Liver (tissue), 8 donors: ENCODE measurements at regions not wholly inside any gene's neighbourhood (a gene's known extent, or its start where the extent isn't known, plus 50 kb on each side); places are given as distances from the start of the nearest gene placed in this dataset.

Experiments used
- DNase-seq: peaks from one replicate; pipeline ENCODE4 v3.0.0-alpha.2; 2017; ENCODE audit warnings: low spot score
- H3K27ac ChIP-seq, 2 donors: one replicate each; pipeline ENCODE4 v1.7.0; 2013; ENCODE audit warnings: inconsistent platforms in 2 of 2, low read length in 2 of 2, control low read depth in 1 of 2, low read depth in 1 of 2, mild to moderate bottlenecking in 1 of 2
- H3K27me3 ChIP-seq, 4 donors: one replicate each; pipeline versions ENCODE4 v1.6.1 to v1.7.0; 2013; ENCODE audit warnings: low read length in 3 of 4, inconsistent platforms in 1 of 4, mild to moderate bottlenecking in 1 of 4, moderate library complexity in 1 of 4; ENCODE audit not compliant: control insufficient read depth in 4 of 4, insufficient read depth in 4 of 4
- H3K36me3 ChIP-seq, 4 donors: one replicate each; pipeline versions ENCODE4 v1.6.1 to v1.7.0; 2013; ENCODE audit warnings: low read length in 3 of 4, mild to moderate bottlenecking in 3 of 4, low read depth in 1 of 4, moderate library complexity in 1 of 4; ENCODE audit not compliant: control insufficient read depth in 4 of 4, insufficient read depth in 3 of 4
- H3K4me1 ChIP-seq, 4 donors: one replicate each; pipeline versions ENCODE4 v1.6.1 to v1.7.0; 2013; ENCODE audit warnings: low read length in 3 of 4, mild to moderate bottlenecking in 3 of 4, moderate library complexity in 1 of 4; ENCODE audit not compliant: control insufficient read depth in 4 of 4, insufficient read depth in 4 of 4
- H3K4me3 ChIP-seq, 3 donors: one replicate each; pipeline versions ENCODE4 v1.6.1 to v1.7.0; 2013; ENCODE audit warnings: low read length in 3 of 3, control low read depth in 1 of 3, low read depth in 1 of 3, mild to moderate bottlenecking in 1 of 3
- H3K9ac ChIP-seq, 2 donors: one replicate each; pipeline ENCODE4 v1.7.0; 2013; ENCODE audit warnings: low read length in 2 of 2, mild to moderate bottlenecking in 2 of 2, moderate library complexity in 2 of 2, control low read depth in 1 of 2, low read depth in 1 of 2
- H3K9me3 ChIP-seq, 4 donors: one replicate each; pipeline versions ENCODE4 v1.6.1 to v1.7.0; 2013; ENCODE audit warnings: low read length in 3 of 4; ENCODE audit not compliant: control insufficient read depth in 4 of 4
- CTCF ChIP-seq: fragments of 150-350 bp; IDR thresholded peaks from 2 replicates; pipeline ENCODE4 v1.5.1; 2017; ENCODE audit warnings: improper control_type of control experiment, low read depth, low read length; ENCODE audit not compliant: missing input control
- EGR1 ChIP-seq, 2 donors: IDR thresholded peaks; 2 replicates each; pipeline ENCODE4 v1.6.1; 2016 to 2018; ENCODE audit warnings: antibody characterized with exemption in 2 of 2, low read depth in 2 of 2
- FOXA1 ChIP-seq: IDR thresholded peaks from 2 replicates; pipeline ENCODE4 v1.6.1; 2016; ENCODE audit warnings: antibody characterized with exemption
- FOXA2 ChIP-seq: IDR thresholded peaks from 2 replicates; pipeline ENCODE4 v1.6.1; 2016; ENCODE audit warnings: antibody characterized with exemption
- GABPA ChIP-seq, 2 donors: IDR thresholded peaks in 1 of 2; conservative IDR thresholded peaks in 1 of 2; 2 replicates each; pipeline ENCODE4 v1.6.1; 2016; ENCODE audit warnings: antibody characterized with exemption in 2 of 2, mild to moderate bottlenecking in 1 of 2, moderate library complexity in 1 of 2
- HNF4A ChIP-seq, 2 donors: conservative IDR thresholded peaks; 2 replicates each; pipeline ENCODE4 v1.6.1; 2016; ENCODE audit warnings: antibody characterized with exemption in 2 of 2, mild to moderate bottlenecking in 2 of 2
- HNF4G ChIP-seq: IDR thresholded peaks from 2 replicates; pipeline ENCODE4 v1.6.1; 2016; ENCODE audit warnings: antibody characterized with exemption
- JUND ChIP-seq, 2 donors: IDR thresholded peaks; 2 replicates each; pipeline ENCODE4 v1.6.1; 2016; ENCODE audit warnings: antibody characterized with exemption in 2 of 2
- MAX ChIP-seq: IDR thresholded peaks from 2 replicates; pipeline ENCODE4 v1.6.1; 2016; ENCODE audit warnings: antibody characterized with exemption
- NR2F2 ChIP-seq: IDR thresholded peaks from 2 replicates; pipeline ENCODE4 v1.6.1; 2016; ENCODE audit warnings: antibody characterized with exemption
- REST ChIP-seq: IDR thresholded peaks from 2 replicates; pipeline ENCODE4 v1.6.1; 2016; ENCODE audit warnings: antibody characterized with exemption, mild to moderate bottlenecking
- RXRA ChIP-seq, 2 donors: IDR thresholded peaks; 2 replicates each; pipeline ENCODE4 v1.6.1; 2017 to 2018; ENCODE audit warnings: antibody characterized with exemption in 2 of 2, mild to moderate bottlenecking in 1 of 2
- SP1 ChIP-seq: IDR thresholded peaks from 2 replicates; pipeline ENCODE4 v1.6.1; 2018; ENCODE audit warnings: antibody characterized with exemption, mild to moderate bottlenecking
- YY1 ChIP-seq: IDR thresholded peaks from 2 replicates; pipeline ENCODE4 v1.6.1; 2016; ENCODE audit warnings: antibody characterized with exemption, mild to moderate bottlenecking
- WGBS: extraction: QIAGEN DNeasy Blood & Tissue Kit; methylation state at CpG from one replicate; pipeline ENCODE4 v1.1.7; 2013; 5-methylcytosine and 5-hydroxymethylcytosine counted together
- TF ChIP-seq, protein P1 (sequence below): IDR thresholded peaks from 2 replicates; pipeline ENCODE4 v1.6.1; 2016; ENCODE audit warnings: antibody characterized with exemption
- donor health status: healthy.
- donor health status: healthy.
- donor health status: healthy.
- donor health status: healthy.
- donor health status: healthy.

- Histone ChIP-seq H3K4me3 (no peak overlapping the region), H3K36me3 (no peaks in the 10 kb centered on the region), H3K9ac (no peak overlapping the region), H3K9me3 (peaks cover 0 to 1% (median 0%) of the 10 kb centered on the region in 4 donors), H3K27me3 (no peaks in the 10 kb centered on the region), H3K4me1 (no peaks in the 10 kb centered on the region), H3K27ac (no peak overlapping the region)
- DNase-seq: no peak
- TF ChIP-seq NR2F2: no peak
- TF ChIP-seq RXRA (IDR thresholded peaks at IDR 0.05): no peak
- TF ChIP-seq HNF4A (conservative IDR thresholded peaks at IDR 0.05): no peak
- no peak for TF ChIP-seq HNF4G
- no peak for TF ChIP-seq YY1
- TF ChIP-seq JUND (IDR thresholded peaks at IDR 0.05): no peak
- TF ChIP-seq MAX: no peak
- no peak for TF ChIP-seq EGR1 (IDR thresholded peaks at IDR 0.05; ENCODE audit: low read depth in 2 of 2)
- no peak for TF ChIP-seq SP1
- no peak for TF ChIP-seq CTCF
- TF ChIP-seq, protein P1, sequence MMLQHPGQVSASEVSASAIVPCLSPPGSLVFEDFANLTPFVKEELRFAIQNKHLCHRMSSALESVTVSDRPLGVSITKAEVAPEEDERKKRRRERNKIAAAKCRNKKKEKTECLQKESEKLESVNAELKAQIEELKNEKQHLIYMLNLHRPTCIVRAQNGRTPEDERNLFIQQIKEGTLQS: no peak
- TF ChIP-seq FOXA2: no peak
- WGBS: 93% methylated on average over 1 of the region's 1 CpG
These were observed 97.3 kb upstream of the NAMPT start for GRCh38 chr7:106382129-106382528.

- Histone ChIP-seq H3K27ac (no peak overlapping the region), H3K4me3 (no peak overlapping the region), H3K9me3 (no peaks in the 10 kb centered on the region), H3K4me1 (no peaks in the 10 kb centered on the region), H3K36me3 (no peaks in the 10 kb centered on the region), H3K9ac (no peak overlapping the region), H3K27me3 (no peaks in the 10 kb centered on the region)
- no peak for DNase-seq
- no peak for TF ChIP-seq CTCF
- TF ChIP-seq EGR1 (IDR thresholded peaks at IDR 0.05; ENCODE audit: low read depth in 2 of 2): no peak
- no peak for TF ChIP-seq REST
- no peak for TF ChIP-seq FOXA2
- no peak for TF ChIP-seq MAX
- TF ChIP-seq, protein P1: no peak
- no peak for TF ChIP-seq GABPA (IDR thresholded peaks at IDR 0.05 in 1 of 2, conservative IDR thresholded peaks at IDR 0.05 in 1 of 2)
- TF ChIP-seq YY1: no peak
- no peak for TF ChIP-seq FOXA1
- TF ChIP-seq JUND (IDR thresholded peaks at IDR 0.05): no peak
- no peak for TF ChIP-seq NR2F2
- WGBS: 81% methylated on average over 2 of the region's 2 CpGs
These were observed 96.5 kb upstream of the NAMPT start for GRCh38 chr7:106381252-106381651.
